Keratinocyte (primary cell): ENCODE measurements at regions not wholly inside any gene's neighbourhood (a gene's known extent, or its start where the extent isn't known, plus 50 kb on each side); places are given as distances from the start of the nearest gene placed in this dataset.

Experiments
- DNase-seq: peaks from one replicate; pipeline ENCODE4 v3.0.0-alpha.2; 2011; ENCODE audit warnings: low read depth, missing footprints, low spot score
- FAIRE-seq: peaks from 2 replicates; lab custom pipeline; 2011; peaks lifted over from hg19 to GRCh38; lab: Jason Lieb, UNC
- H2AFZ ChIP-seq: 2 replicates; pipeline ENCODE4 v1.6.0; 2012; ENCODE audit warnings: low read length, control low read depth, inconsistent platforms; ENCODE audit not compliant: control insufficient read depth
- H3K27ac ChIP-seq: 2 replicates; pipeline ENCODE4 v1.5.1; 2011; ENCODE audit warnings: low read length; ENCODE audit not compliant: control insufficient read depth, insufficient read depth
- H3K27me3 ChIP-seq: 3 replicates; pipeline ENCODE4 v1.6.0; 2011; ENCODE audit warnings: low read length; ENCODE audit not compliant: control insufficient read depth, insufficient read depth; ENCODE audit errors: extremely low read depth
- H3K36me3 ChIP-seq, 2 experiments: 2 replicates in 1 of 2; 3 replicates in 1 of 2; pipeline ENCODE4 v1.5.1; 2011; ENCODE audit warnings: low read length in 2 of 2, mild to moderate bottlenecking in 1 of 2; ENCODE audit not compliant: control insufficient read depth in 2 of 2, insufficient read depth in 2 of 2; ENCODE audit errors: extremely low read depth in 1 of 2
- H3K4me1 ChIP-seq: 3 replicates; pipeline ENCODE4 v1.5.1; 2011; ENCODE audit warnings: low read length; ENCODE audit not compliant: control insufficient read depth, insufficient read depth; ENCODE audit errors: extremely low read depth
- H3K4me2 ChIP-seq: 3 replicates; pipeline ENCODE4 v1.6.0; 2011; ENCODE audit warnings: low read depth, low read length; ENCODE audit not compliant: control insufficient read depth, insufficient read depth; ENCODE audit errors: extremely low read depth
- H3K4me3 ChIP-seq, 3 experiments: fragments of 200-600 bp in 1 of 3; sonication (generic) in 1 of 3; 2 replicates in 2 of 3; 3 replicates in 1 of 3; pipeline ENCODE4 v1.5.1; 2011 to 2016; ENCODE audit warnings: low read length in 3 of 3, mild to moderate bottlenecking in 3 of 3, control low read depth in 2 of 3, inconsistent platforms in 1 of 3, low read depth in 1 of 3, mixed read lengths in 1 of 3, mixed run types in 1 of 3, moderate library complexity in 1 of 3; ENCODE audit not compliant: control insufficient read depth in 2 of 3, insufficient read depth in 2 of 3; ENCODE audit errors: extremely low read depth in 1 of 3
- H3K79me2 ChIP-seq: 2 replicates; pipeline ENCODE4 v1.6.0; 2012; ENCODE audit warnings: low read length; ENCODE audit not compliant: control insufficient read depth, insufficient read depth
- H3K9ac ChIP-seq: 3 replicates; pipeline ENCODE4 v1.6.0; 2011; ENCODE audit warnings: low read length; ENCODE audit not compliant: control insufficient read depth, insufficient read depth; ENCODE audit errors: extremely low read depth
- H3K9me1 ChIP-seq: 3 replicates; pipeline ENCODE4 v1.6.0; 2011; ENCODE audit warnings: low read length; ENCODE audit not compliant: control insufficient read depth, insufficient read depth; ENCODE audit errors: extremely low read depth
- H3K9me3 ChIP-seq: 2 replicates; pipeline ENCODE4 v1.5.1; 2012; ENCODE audit warnings: low read depth, low read length; ENCODE audit not compliant: control insufficient read depth
- H4K20me1 ChIP-seq: 3 replicates; pipeline ENCODE4 v1.6.0; 2011; ENCODE audit warnings: low read length; ENCODE audit not compliant: control insufficient read depth, insufficient read depth; ENCODE audit errors: extremely low read depth
- CTCF ChIP-seq, 3 experiments: IDR thresholded peaks in 1 of 3; conservative IDR thresholded peaks in 1 of 3; optimal IDR thresholded peaks in 1 of 3; 2 replicates in 2 of 3; 3 replicates in 1 of 3; pipeline versions ENCODE3 to v1.5.1; 2011; ENCODE audit warnings: low read length in 3 of 3, mild to moderate bottlenecking in 3 of 3, moderate library complexity in 2 of 3, control low read depth in 1 of 3, inconsistent platforms in 1 of 3; ENCODE audit not compliant: insufficient read depth in 2 of 3; ENCODE audit errors: extremely low read depth in 1 of 3
- EZH2 ChIP-seq: IDR thresholded peaks from one replicate; pipeline ENCODE4 v1.6.1; 2012; ENCODE audit warnings: inconsistent platforms, mild to moderate bottlenecking, low read length, moderate library complexity
- dilution Hi-C: fragments of 300-500 bp; cut with MboI; formaldehyde crosslinking; loops from one replicate; pipeline ENCODE4 v1.7.0; 2020; ENCODE audit warnings: low sequenced_read_pairs; ENCODE audit not compliant: extremely low pct_ligation_motif_present

GRCh38 chr10:35751347-35751746 lies 109.3 kb upstream of the FZD8 start:
- Histone ChIP-seq H3K9ac (no peak overlapping the region), H3K36me3 (no peaks in the 10 kb centered on the region), H2AFZ (no peak overlapping the region), H3K9me1 (no peaks in the 10 kb centered on the region), H3K4me3 (no peak overlapping the region), H4K20me1 (no peaks in the 10 kb centered on the region), H3K79me2 (no peaks in the 10 kb centered on the region), H3K9me3 (no peaks in the 10 kb centered on the region), H3K4me2 (no peak overlapping the region), H3K27ac (no peak overlapping the region), H3K27me3 (no peaks in the 10 kb centered on the region), H3K4me1 (no peaks in the 10 kb centered on the region)
- dilution Hi-C loops: no loop called here
- FAIRE-seq: no peak
- TF ChIP-seq CTCF (optimal IDR thresholded peaks at IDR 0.05 in 1 of 3, IDR thresholded peaks at IDR 0.05 in 1 of 3, conservative IDR thresholded peaks at IDR 0.05 in 1 of 3; ENCODE audit: extremely low read depth in 1 of 3, insufficient read depth in 2 of 3, low read length in 3 of 3) (no peak), EZH2 (no peak)
- DNase-seq: no peak

GRCh38 chr10:35749230-35749629 lies 107.1 kb upstream of the FZD8 start:
- H3K4me1 ChIP-seq: no peaks in the 10 kb centered on the region
- no peak overlapping the region for H3K4me2 ChIP-seq
- no peaks in the 10 kb centered on the region for H4K20me1 ChIP-seq
- no peaks in the 10 kb centered on the region for H3K36me3 ChIP-seq
- H2AFZ ChIP-seq: no peak overlapping the region
- H3K27ac ChIP-seq: no peak overlapping the region
- TF ChIP-seq CTCF (optimal IDR thresholded peaks at IDR 0.05 in 1 of 3, IDR thresholded peaks at IDR 0.05 in 1 of 3, conservative IDR thresholded peaks at IDR 0.05 in 1 of 3; ENCODE audit: extremely low read depth in 1 of 3, insufficient read depth in 2 of 3, low read length in 3 of 3): no peak
- no peak for TF ChIP-seq EZH2
- no peak overlapping the region for H3K9ac ChIP-seq
- dilution Hi-C loops: no loop called here
- no peak for FAIRE-seq
- no peaks in the 10 kb centered on the region for H3K27me3 ChIP-seq
- H3K4me3 ChIP-seq: no peak overlapping the region
- H3K9me3 ChIP-seq: no peaks in the 10 kb centered on the region
- DNase-seq: no peak
- no peaks in the 10 kb centered on the region for H3K9me1 ChIP-seq
- no peaks in the 10 kb centered on the region for H3K79me2 ChIP-seq
